DOHH2 (cell line): ENCODE measurements at regions not wholly inside any gene's neighbourhood (a gene's known extent, or its start where the extent isn't known, plus 50 kb on each side); places are given as distances from the start of the nearest gene placed in this dataset.

ENCODE experiments used
- CTCF ChIP-seq: fragments of 200-600 bp; sonication (generic); IDR thresholded peaks from one replicate; pipeline ENCODE4 v1.5.1; 2014; ENCODE audit warnings: antibody characterized with exemption, mild to moderate bottlenecking, low read depth, low read length; ENCODE audit not compliant: poor library complexity, severe bottlenecking
- EZH2phosphoT487 ChIP-seq: fragments of 200-600 bp; sonication (generic); IDR thresholded peaks from 2 replicates; pipeline ENCODE4 v1.6.1; 2017; ENCODE audit warnings: borderline replicate concordance, mild to moderate bottlenecking, antibody characterized with exemption, low read length, moderate library complexity, mixed read lengths

DNA sequence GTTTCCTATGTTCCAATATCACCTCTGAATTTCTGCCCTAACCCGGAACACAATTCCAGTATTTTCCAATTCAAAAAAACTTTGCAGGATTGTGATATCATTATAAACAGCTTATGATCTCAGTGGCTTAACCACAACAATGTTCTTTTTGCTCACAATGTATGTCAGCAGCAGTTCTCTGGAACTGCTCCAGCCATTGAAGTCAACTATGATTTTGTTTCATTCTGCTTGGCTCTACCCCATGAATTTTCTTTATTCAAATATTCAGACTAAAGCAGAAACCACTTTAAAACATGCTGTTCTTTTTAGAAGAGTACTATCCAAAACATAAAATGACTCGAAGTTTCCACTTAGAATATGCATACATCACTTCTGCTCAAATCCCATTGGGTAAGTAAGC is 1611.1 kb downstream of the ARAP2 start:
- TF ChIP-seq CTCF (no peak), EZH2phosphoT487 (no peak)
